ENCODE measurements at regions not wholly inside any gene's neighbourhood (a gene's known extent, or its start where the extent isn't known, plus 50 kb on each side); places are given as distances from the start of the nearest gene placed in this dataset.
"Not testable (repeated sequence)": the region's sequence is repeated elsewhere in the genome, so short reads cannot be mapped to it uniquely, and the experiment has no call there.

- TF ChIP-seq CTCF, POLR2AphosphoS5 (IDR thresholded peaks at IDR 0.05): not testable (repeated sequence)
Observed at GRCh38 chr15:70587012-70587634, 176.2 kb downstream of the UACA start.
